KMS-11 (cell line): ENCODE measurements at regions not wholly inside any gene's neighbourhood (a gene's known extent, or its start where the extent isn't known, plus 50 kb on each side); places are given as distances from the start of the nearest gene placed in this dataset.

Experiments used
- H2AFZ ChIP-seq: fragments of 200-600 bp; sonication (generic); 2 replicates; pipeline ENCODE4 v1.6.1; 2016; ENCODE audit warnings: antibody characterized with exemption, mixed run types, low read depth
- H3K27ac ChIP-seq: fragments of 200-600 bp; sonication (generic); 2 replicates; pipeline ENCODE4 v1.6.1; 2016; ENCODE audit warnings: mild to moderate bottlenecking, mixed run types
- H3K27me3 ChIP-seq: fragments of 200-600 bp; sonication (generic); 2 replicates; pipeline ENCODE4 v1.6.1; 2017; ENCODE audit warnings: mild to moderate bottlenecking, low read depth, mixed run types, moderate library complexity; ENCODE audit not compliant: insufficient read depth
- H3K36me3 ChIP-seq: fragments of 200-600 bp; sonication (generic); 2 replicates; pipeline ENCODE4 v1.6.1; 2017; ENCODE audit warnings: mild to moderate bottlenecking, mixed run types; ENCODE audit not compliant: insufficient read depth
- H3K4me1 ChIP-seq: fragments of 200-600 bp; sonication (generic); 2 replicates; pipeline ENCODE4 v1.6.1; 2016; ENCODE audit warnings: mild to moderate bottlenecking, low read depth, mixed run types; ENCODE audit not compliant: poor library complexity, severe bottlenecking
- H3K4me2 ChIP-seq: fragments of 200-600 bp; sonication (generic); 2 replicates; pipeline ENCODE4 v1.7.0; 2016; ENCODE audit warnings: mild to moderate bottlenecking, mixed run types
- H3K4me3 ChIP-seq: fragments of 200-600 bp; sonication (generic); IDR thresholded peaks from 2 replicates; pipeline ENCODE4 v1.6.1; 2017; ENCODE audit warnings: low read depth, low read length, mixed read lengths; ENCODE audit not compliant: insufficient read depth
- H3K79me2 ChIP-seq: fragments of 200-600 bp; sonication (generic); 2 replicates; pipeline ENCODE4 v1.6.1; 2016; ENCODE audit warnings: low read depth, mixed run types; ENCODE audit not compliant: insufficient read depth
- H3K9ac ChIP-seq: fragments of 200-600 bp; sonication (generic); 2 replicates; pipeline ENCODE4 v1.6.1; 2016; ENCODE audit warnings: mild to moderate bottlenecking, mixed run types
- H4K20me1 ChIP-seq: fragments of 200-600 bp; sonication (generic); 2 replicates; pipeline ENCODE4 v1.6.1; 2016; ENCODE audit warnings: mild to moderate bottlenecking, mixed run types; ENCODE audit not compliant: insufficient read depth
- CTCF ChIP-seq: fragments of 200-600 bp; sonication (generic); conservative IDR thresholded peaks from 2 replicates; pipeline ENCODE4 v1.6.1; 2017; ENCODE audit warnings: low read depth, mild to moderate bottlenecking, antibody characterized with exemption, low read length, moderate library complexity, mixed read lengths

- TF ChIP-seq CTCF = no peak
- H3K79me2 ChIP-seq = no peaks in the 10 kb centered on the region
- H3K4me3 ChIP-seq = no peak overlapping the region
- H3K27ac ChIP-seq = no peak overlapping the region
- H3K9ac ChIP-seq = no peak overlapping the region
- no peaks in the 10 kb centered on the region for H3K4me1 ChIP-seq
- no peaks in the 10 kb centered on the region for H4K20me1 ChIP-seq
- no peaks in the 10 kb centered on the region for H3K36me3 ChIP-seq
- no peak overlapping the region for H2AFZ ChIP-seq
- H3K27me3 ChIP-seq = no peaks in the 10 kb centered on the region
- no peak overlapping the region for H3K4me2 ChIP-seq
These were observed 519.1 kb upstream of the AKR1E2 start for GRCh38 chr10:4306871-4307270.

GRCh38 chr10:4303045-4303444, 518.0 kb upstream of the KLF6 start:
- Histone ChIP-seq H2AFZ (no peak overlapping the region), H3K36me3 (no peaks in the 10 kb centered on the region), H3K4me2 (no peak overlapping the region), H3K9ac (no peak overlapping the region), H3K27ac (no peak overlapping the region), H3K27me3 (no peaks in the 10 kb centered on the region), H4K20me1 (no peaks in the 10 kb centered on the region), H3K4me1 (no peaks in the 10 kb centered on the region), H3K4me3 (no peak overlapping the region), H3K79me2 (no peaks in the 10 kb centered on the region)
- no peak for TF ChIP-seq CTCF

- TF ChIP-seq CTCF = no peak
- H2AFZ ChIP-seq = no peak overlapping the region
These were observed 516.5 kb upstream of the KLF6 start for GRCh38 chr10:4301291-4302045.

GRCh38 chr10:4296161-4296560, 511.2 kb upstream of the KLF6 start:
- Histone ChIP-seq H3K4me2 (no peak overlapping the region), H3K27me3 (no peaks in the 10 kb centered on the region), H3K27ac (no peak overlapping the region), H3K9ac (no peak overlapping the region), H3K79me2 (no peaks in the 10 kb centered on the region), H2AFZ (no peak overlapping the region), H3K36me3 (no peaks in the 10 kb centered on the region), H4K20me1 (no peaks in the 10 kb centered on the region), H3K4me3 (no peak overlapping the region), H3K4me1 (no peaks in the 10 kb centered on the region)
- TF ChIP-seq CTCF = no peak

More at GRCh38 chr10:4301291-4302045, 516.5 kb upstream of the KLF6 start:
- H4K20me1 ChIP-seq = no peaks in the 10 kb centered on the region
- H3K79me2 ChIP-seq = no peaks in the 10 kb centered on the region
- no peaks in the 10 kb centered on the region for H3K27me3 ChIP-seq
- no peak overlapping the region for H3K4me3 ChIP-seq
- no peak overlapping the region for H3K4me2 ChIP-seq
- no peaks in the 10 kb centered on the region for H3K36me3 ChIP-seq
- H3K9ac ChIP-seq = no peak overlapping the region
- no peak overlapping the region for H3K27ac ChIP-seq
- no peaks in the 10 kb centered on the region for H3K4me1 ChIP-seq
